Neural cell (in vitro differentiated cells): ENCODE measurements at regions not wholly inside any gene's neighbourhood (a gene's known extent, or its start where the extent isn't known, plus 50 kb on each side); places are given as distances from the start of the nearest gene placed in this dataset.

ENCODE experiments used
- CTCF ChIP-seq: fragments of 450-650 bp; IDR thresholded peaks from 2 replicates; pipeline ENCODE4 v1.5.1; 2014; ENCODE audit warnings: antibody characterized with exemption, mild to moderate bottlenecking, moderate library complexity; ENCODE audit not compliant: poor library complexity, severe bottlenecking
- EZH2 ChIP-seq: fragments of 200-600, 300-800 bp; shearing (Covaris generic), sonication (generic); IDR thresholded peaks from 2 replicates; pipeline ENCODE4 v1.6.1; 2014; ENCODE audit warnings: antibody characterized with exemption, low read length, borderline replicate concordance, mild to moderate bottlenecking; ENCODE audit not compliant: insufficient read depth, poor library complexity, severe bottlenecking
- POLR2AphosphoS5 ChIP-seq: IDR thresholded peaks from 2 replicates; pipeline ENCODE4 v1.6.1; 2012
- RAD21 ChIP-seq: fragments of 450-650 bp; conservative IDR thresholded peaks from 2 replicates; pipeline ENCODE4 v1.6.1; 2014; ENCODE audit warnings: antibody characterized with exemption, mild to moderate bottlenecking, moderate library complexity
- TAF1 ChIP-seq: IDR thresholded peaks from 2 replicates; pipeline ENCODE4 v1.6.1; 2012; ENCODE audit warnings: low read depth
- TF ChIP-seq, protein P1 (sequence below): IDR thresholded peaks from 2 replicates; pipeline ENCODE4 v1.6.1; 2012; ENCODE audit warnings: borderline replicate concordance

DNA sequence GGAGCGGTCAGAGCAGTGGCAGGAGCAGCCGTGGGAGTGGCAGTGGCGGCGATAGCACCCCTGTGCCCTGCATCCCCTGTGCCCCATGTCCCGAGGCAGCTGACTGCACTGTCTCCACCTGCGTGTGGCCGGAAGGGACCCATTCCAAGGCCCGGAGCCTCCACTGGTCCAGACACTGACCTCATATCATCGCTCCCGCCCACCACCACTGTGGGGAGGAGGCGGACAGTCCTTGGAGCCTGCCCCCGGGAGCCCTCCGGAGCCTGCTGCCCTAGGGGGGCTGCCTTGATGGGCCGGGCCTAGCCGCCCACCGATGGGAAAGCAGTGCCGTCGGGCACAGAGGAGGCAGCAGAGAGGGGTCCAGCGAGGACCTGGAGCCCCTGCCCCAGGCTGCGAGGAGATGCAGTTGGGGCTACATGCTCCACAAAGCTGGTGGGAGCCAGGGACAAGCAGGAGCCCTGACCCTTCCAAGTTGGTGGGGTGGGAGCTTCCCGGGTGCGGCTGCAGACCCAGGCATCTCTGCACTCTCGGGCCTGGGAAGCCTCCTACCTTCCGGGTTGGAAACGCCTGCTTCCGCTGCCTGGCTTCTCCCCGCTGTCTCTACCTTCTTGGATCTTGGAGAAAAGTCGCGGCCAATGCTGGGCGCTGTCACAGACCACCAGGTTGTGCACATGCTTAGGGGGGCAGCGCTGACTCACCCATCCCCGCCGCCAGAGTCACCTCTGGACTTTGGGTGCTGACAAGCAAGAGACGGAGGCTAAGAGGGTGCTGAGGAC is 283.2 kb upstream of the ROBO1 start:
- TF ChIP-seq EZH2 (no peak), POLR2AphosphoS5 (no peak), CTCF (no peak), RAD21 (no peak), TAF1 (no peak)
- TF ChIP-seq, protein P1, sequence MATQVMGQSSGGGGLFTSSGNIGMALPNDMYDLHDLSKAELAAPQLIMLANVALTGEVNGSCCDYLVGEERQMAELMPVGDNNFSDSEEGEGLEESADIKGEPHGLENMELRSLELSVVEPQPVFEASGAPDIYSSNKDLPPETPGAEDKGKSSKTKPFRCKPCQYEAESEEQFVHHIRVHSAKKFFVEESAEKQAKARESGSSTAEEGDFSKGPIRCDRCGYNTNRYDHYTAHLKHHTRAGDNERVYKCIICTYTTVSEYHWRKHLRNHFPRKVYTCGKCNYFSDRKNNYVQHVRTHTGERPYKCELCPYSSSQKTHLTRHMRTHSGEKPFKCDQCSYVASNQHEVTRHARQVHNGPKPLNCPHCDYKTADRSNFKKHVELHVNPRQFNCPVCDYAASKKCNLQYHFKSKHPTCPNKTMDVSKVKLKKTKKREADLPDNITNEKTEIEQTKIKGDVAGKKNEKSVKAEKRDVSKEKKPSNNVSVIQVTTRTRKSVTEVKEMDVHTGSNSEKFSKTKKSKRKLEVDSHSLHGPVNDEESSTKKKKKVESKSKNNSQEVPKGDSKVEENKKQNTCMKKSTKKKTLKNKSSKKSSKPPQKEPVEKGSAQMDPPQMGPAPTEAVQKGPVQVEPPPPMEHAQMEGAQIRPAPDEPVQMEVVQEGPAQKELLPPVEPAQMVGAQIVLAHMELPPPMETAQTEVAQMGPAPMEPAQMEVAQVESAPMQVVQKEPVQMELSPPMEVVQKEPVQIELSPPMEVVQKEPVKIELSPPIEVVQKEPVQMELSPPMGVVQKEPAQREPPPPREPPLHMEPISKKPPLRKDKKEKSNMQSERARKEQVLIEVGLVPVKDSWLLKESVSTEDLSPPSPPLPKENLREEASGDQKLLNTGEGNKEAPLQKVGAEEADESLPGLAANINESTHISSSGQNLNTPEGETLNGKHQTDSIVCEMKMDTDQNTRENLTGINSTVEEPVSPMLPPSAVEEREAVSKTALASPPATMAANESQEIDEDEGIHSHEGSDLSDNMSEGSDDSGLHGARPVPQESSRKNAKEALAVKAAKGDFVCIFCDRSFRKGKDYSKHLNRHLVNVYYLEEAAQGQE, result no peak
